ENCODE measurements at regions not wholly inside any gene's neighbourhood (a gene's known extent, or its start where the extent isn't known, plus 50 kb on each side); places are given as distances from the start of the nearest gene placed in this dataset.
"Not testable (repeated sequence)": the region's sequence is repeated elsewhere in the genome, so short reads cannot be mapped to it uniquely, and the experiment has no call there.

- no peak for DNase-seq (ENCODE audit: low spot score)
Measured at GRCh38 chr1:19024532-19024931, 68.1 kb upstream of the IFFO2 start.

GRCh38 chr1:19023787-19024186 is 67.3 kb upstream of the IFFO2 start:
- Histone ChIP-seq H3K9me3 (no peaks in the 10 kb centered on the region), H3K27ac (no peak overlapping the region), H3K4me3 (no peak overlapping the region), H3K27me3 (replicated peaks; ENCODE audit: insufficient read depth) (no peaks in the 10 kb centered on the region), H3K36me3 (no peaks in the 10 kb centered on the region), H3K4me1 (replicated peaks) (no peaks in the 10 kb centered on the region)
- WGBS = 93% methylated on average over 2 of the region's 2 CpGs
- no peak for DNase-seq (ENCODE audit: low spot score)
- TF ChIP-seq POLR2AphosphoS5 (IDR thresholded peaks at IDR 0.05) (no peak), CTCF (IDR thresholded peaks at IDR 0.05) (no peak), POLR2A (IDR thresholded peaks at IDR 0.05) (no peak)
- intact Hi-C loops (cut with DNase I) = no loop called here

More at GRCh38 chr1:19024532-19024931, 68.1 kb upstream of the IFFO2 start:
- no peak overlapping the region for H3K4me3 ChIP-seq
- intact Hi-C loops (cut with DNase I) = no loop called here
- H3K36me3 ChIP-seq = no peaks in the 10 kb centered on the region
- H3K27ac ChIP-seq = no peak overlapping the region
- TF ChIP-seq POLR2A (IDR thresholded peaks at IDR 0.05) = no peak
- no peak for TF ChIP-seq CTCF (IDR thresholded peaks at IDR 0.05)
- H3K9me3 ChIP-seq = no peaks in the 10 kb centered on the region
- no peaks in the 10 kb centered on the region for H3K4me1 ChIP-seq (replicated peaks)
- no peaks in the 10 kb centered on the region for H3K27me3 ChIP-seq (replicated peaks; ENCODE audit: insufficient read depth)
- WGBS = 93% methylated on average over 4 of the region's 4 CpGs

GRCh38 chr1:19021845-19022244 is 65.4 kb upstream of the IFFO2 start:
- TF ChIP-seq POLR2AphosphoS5 (IDR thresholded peaks at IDR 0.05) (no peak), POLR2A (IDR thresholded peaks at IDR 0.05) (no peak), CTCF (IDR thresholded peaks at IDR 0.05) (no peak)
- intact Hi-C loops (cut with DNase I) = no loop called here
- no peaks in the 10 kb centered on the region for H3K9me3 ChIP-seq
- no peaks in the 10 kb centered on the region for H3K4me1 ChIP-seq (replicated peaks)
- H3K27ac ChIP-seq = no peak overlapping the region
- DNase-seq (ENCODE audit: low spot score) = no peak
- 50% methylated on average over 2 of the region's 2 CpGs for WGBS
- H3K36me3 ChIP-seq = no peaks in the 10 kb centered on the region
- H3K4me3 ChIP-seq = no peak overlapping the region
- no peaks in the 10 kb centered on the region for H3K27me3 ChIP-seq (replicated peaks; ENCODE audit: insufficient read depth)

- 98% methylated on average over 4 of the region's 4 CpGs for WGBS
- H3K4me1 ChIP-seq (replicated peaks); H3K27ac ChIP-seq; H3K4me3 ChIP-seq; DNase-seq (ENCODE audit: low spot score); H3K9me3 ChIP-seq; H3K27me3 ChIP-seq (replicated peaks; ENCODE audit: insufficient read depth); intact Hi-C loops (cut with DNase I); H3K36me3 ChIP-seq: not testable (repeated sequence)
Measured at GRCh38 chr1:19019288-19019687, 62.8 kb upstream of the IFFO2 start.

GRCh38 chr1:19015476-19015875 is 59.0 kb upstream of the IFFO2 start:
- WGBS = 67% methylated on average over 6 of the region's 6 CpGs
- Histone ChIP-seq H3K4me3 (no peak overlapping the region), H3K27ac (no peak overlapping the region), H3K9me3 (no peaks in the 10 kb centered on the region), H3K36me3 (no peaks in the 10 kb centered on the region), H3K27me3 (replicated peaks; ENCODE audit: insufficient read depth) (no peaks in the 10 kb centered on the region), H3K4me1 (replicated peaks) (peaks cover 3% of the 10 kb centered on the region)
- TF ChIP-seq CTCF (IDR thresholded peaks at IDR 0.05) (no peak), POLR2AphosphoS5 (IDR thresholded peaks at IDR 0.05) (no peak), POLR2A (IDR thresholded peaks at IDR 0.05) (no peak)
- intact Hi-C loops (cut with DNase I) = no loop called here
- no peak for DNase-seq (ENCODE audit: low spot score)
